ENCODE measurements at regions not wholly inside any gene's neighbourhood (a gene's known extent, or its start where the extent isn't known, plus 50 kb on each side); places are given as distances from the start of the nearest gene placed in this dataset.

- DNase-seq, result no peak
Measured at GRCh38 chr4:178066338-178066941, 624.2 kb upstream of the AGA start.

- DNase-seq, result no peak
Measured at GRCh38 chr4:178068136-178068535, 625.9 kb upstream of the AGA start.

- DNase-seq, result no peak
Measured at GRCh38 chr4:178070163-178070562, 627.9 kb upstream of the AGA start.

- DNase-seq, result no peak
Measured at GRCh38 chr4:178080312-178080711, 638.1 kb upstream of the AGA start.

GRCh38 chr4:178081176-178081575, 638.9 kb upstream of the AGA start:
- DNase-seq, result no peak

- DNase-seq, result no peak
Measured at GRCh38 chr4:178081896-178082295, 639.7 kb upstream of the AGA start.

- no peak for DNase-seq
Measured at GRCh38 chr4:178082906-178083305, 640.7 kb upstream of the AGA start.

GRCh38 chr4:178083968-178084367, 641.7 kb upstream of the AGA start:
- no peak for DNase-seq

GRCh38 chr4:178086320-178086719, 644.1 kb upstream of the AGA start:
- DNase-seq, result no peak

GRCh38 chr4:178090640-178091411, 648.6 kb upstream of the AGA start:
- DNase-seq, result no peak

- no peak for DNase-seq
Measured at GRCh38 chr4:178102139-178102538, 659.9 kb upstream of the AGA start.

GRCh38 chr4:178105242-178105641, 663.0 kb upstream of the AGA start:
- no peak for DNase-seq

GRCh38 chr4:178136736-178137345, 694.6 kb upstream of the AGA start:
- DNase-seq, result no peak

- no peak for DNase-seq
Measured at GRCh38 chr4:178137732-178138471, 695.7 kb upstream of the AGA start.

GRCh38 chr4:178138491-178138890, 696.3 kb upstream of the AGA start:
- DNase-seq, result no peak

- no peak for DNase-seq
Measured at GRCh38 chr4:178140326-178140915, 698.2 kb upstream of the AGA start.

GRCh38 chr4:178142724-178143123, 700.5 kb upstream of the AGA start:
- DNase-seq, result no peak

GRCh38 chr4:178148106-178148505, 705.9 kb upstream of the AGA start:
- no peak for DNase-seq

- no peak for DNase-seq
Measured at GRCh38 chr4:178165251-178165950, 723.2 kb upstream of the AGA start.

GRCh38 chr4:178165951-178166308, 723.7 kb upstream of the AGA start:
- no peak for DNase-seq

GRCh38 chr4:178173771-178174170, 731.5 kb upstream of the AGA start:
- DNase-seq, result no peak

GRCh38 chr4:178174756-178175155, 732.5 kb upstream of the AGA start:
- DNase-seq, result no peak

- DNase-seq, result no peak
Measured at GRCh38 chr4:178185517-178185916, 743.3 kb upstream of the AGA start.

Data from amniotic stem cell (primary cell).